ENCODE measurements at regions not wholly inside any gene's neighbourhood (a gene's known extent, or its start where the extent isn't known, plus 50 kb on each side); places are given as distances from the start of the nearest gene placed in this dataset.

GRCh38 chr5:81914696-81915095, 57.1 kb upstream of the ATG10 start:
- Histone ChIP-seq H3K4me3 (ENCODE audit: low read depth in 2 of 2, low read length in 1 of 2) (no peak overlapping the region), H2AFZ (ENCODE audit: low read depth) (no peak overlapping the region), H3K4me2 (no peak overlapping the region), H3K9me2 (no peaks in the 10 kb centered on the region), H3K36me3 (replicated peaks in 1 of 2; ENCODE audit: control insufficient read depth in 1 of 2, insufficient read depth in 2 of 2, low read length in 1 of 2) (no peaks in the 10 kb centered on the region), H3K27ac (ENCODE audit: low read depth in 2 of 2, low read length in 1 of 2) (no peak overlapping the region), H3K4me1 (ENCODE audit: control insufficient read depth in 1 of 2, insufficient read depth in 2 of 2, low read depth in 1 of 2, low read length in 1 of 2) (no peaks in the 10 kb centered on the region), H3K9me3 (no peaks in the 10 kb centered on the region), H4K20me1 (ENCODE audit: insufficient read depth) (no peaks in the 10 kb centered on the region), H3K79me2 (ENCODE audit: insufficient read depth) (no peaks in the 10 kb centered on the region), H3K9ac (no peak overlapping the region), H3K27me3 (ENCODE audit: insufficient read depth) (no peaks in the 10 kb centered on the region), H3F3A (replicated peaks; ENCODE audit: insufficient read depth) (no peaks in the 10 kb centered on the region)
- WGBS (ENCODE audit: low lambda C conversion rate): 67% methylated on average over 1 of the region's 1 CpG
- POLR2A ChIA-PET: no interaction called here
- DNase-seq: no peak
- CTCF ChIA-PET: interaction anchor here (1.0 kb wide), 1 partner anchor 8 kb away, joined by 3 read pairs; no protein-coding TSS in a partner anchor
- TF ChIP-seq FOXM1 (IDR thresholded peaks at IDR 0.05; ENCODE audit: low read depth): no peak
- TF ChIP-seq PBX3 (IDR thresholded peaks at IDR 0.05): no peak
- no peak for TF ChIP-seq TCF12 (IDR thresholded peaks at IDR 0.05)
- no peak for TF ChIP-seq FOSL2 (IDR thresholded peaks at IDR 0.05; ENCODE audit: borderline replicate concordance, low read depth)
- TF ChIP-seq REST (IDR thresholded peaks at IDR 0.05; ENCODE audit: low read depth, low read length): no peak
- TF ChIP-seq CTCF (IDR thresholded peaks at IDR 0.05): no peak
- TF ChIP-seq POLR2AphosphoS5 (IDR thresholded peaks at IDR 0.05; ENCODE audit: low read depth, low read length): no peak
- no peak for TF ChIP-seq IRF3 (IDR thresholded peaks at IDR 0.05; ENCODE audit: low read depth, low read length)
- no peak for TF ChIP-seq RXRA (IDR thresholded peaks at IDR 0.05; ENCODE audit: borderline replicate concordance, low read depth)
- TF ChIP-seq CHD2 (IDR thresholded peaks at IDR 0.05; ENCODE audit: low read length, partially characterized antibody): no peak
- no peak for TF ChIP-seq MXI1 (IDR thresholded peaks at IDR 0.05; ENCODE audit: low read depth, low read length)
- TF ChIP-seq NRF1 (IDR thresholded peaks at IDR 0.05; ENCODE audit: low read depth, low read length): no peak
- TF ChIP-seq SMC3 (IDR thresholded peaks at IDR 0.05; ENCODE audit: low read depth, low read length): no peak
- TF ChIP-seq RAD21 (IDR thresholded peaks at IDR 0.05; ENCODE audit: low read length): no peak
- no peak for TF ChIP-seq SIN3A (IDR thresholded peaks at IDR 0.05; ENCODE audit: borderline replicate concordance, low read depth, low read length)

Measured in SK-N-SH (cell line).